Natural killer cell (primary cell): ENCODE measurements at regions not wholly inside any gene's neighbourhood (a gene's known extent, or its start where the extent isn't known, plus 50 kb on each side); places are given as distances from the start of the nearest gene placed in this dataset.

Source experiments
- ATAC-seq, 3 donors: fragments of 150-1000 bp in 2 of 3; fragments of 200-7000 bp in 1 of 3; cut with Tn5 transposase; 1 replicate in 1 of 3; 2 replicates in 2 of 3; pipeline ENCODE4 v1.10.0; 2021; ENCODE audit warnings: mild to moderate bottlenecking in 2 of 3, moderate library complexity in 2 of 3
- DNase-seq, 2 donors: peaks; one replicate each; pipeline versions ENCODE4 v3.0.0 to v3.0.0-alpha.2; 2013 to 2021; ENCODE audit warnings: mixed read lengths in 1 of 2
- H3K27ac ChIP-seq: one replicate; pipeline ENCODE4 v1.5.1; 2013; ENCODE audit warnings: mild to moderate bottlenecking, low read length
- H3K27me3 ChIP-seq: one replicate; pipeline ENCODE4 v1.6.1; 2013; ENCODE audit warnings: low read length; ENCODE audit not compliant: control insufficient read depth, insufficient read depth
- H3K36me3 ChIP-seq: one replicate; pipeline ENCODE4 v1.6.1; 2013; ENCODE audit warnings: low read length; ENCODE audit not compliant: control insufficient read depth, insufficient read depth
- H3K4me1 ChIP-seq: one replicate; pipeline ENCODE4 v1.6.1; 2013; ENCODE audit warnings: low read length; ENCODE audit not compliant: control insufficient read depth, insufficient read depth
- H3K4me3 ChIP-seq: one replicate; pipeline ENCODE4 v1.5.1; 2013; ENCODE audit warnings: low read length
- H3K9me3 ChIP-seq: one replicate; pipeline ENCODE4 v1.6.1; 2013; ENCODE audit warnings: low read length; ENCODE audit not compliant: control insufficient read depth, insufficient read depth
- H3K27ac Mint-ChIP-seq, 2 donors: one replicate each; pipeline ENCODE4 v1.8.0; 2022; ENCODE audit warnings: mild to moderate bottlenecking in 2 of 2, mixed read lengths in 2 of 2, moderate library complexity in 1 of 2
- H3K27me3 Mint-ChIP-seq, 2 donors: one replicate each; pipeline ENCODE4 v1.8.0; 2022; ENCODE audit warnings: low read depth in 2 of 2, mixed read lengths in 2 of 2
- H3K36me3 Mint-ChIP-seq: one replicate; pipeline ENCODE4 v1.8.0; 2022; ENCODE audit warnings: mixed read lengths
- H3K4me1 Mint-ChIP-seq, 2 donors: one replicate each; pipeline ENCODE4 v1.8.0; 2022; ENCODE audit warnings: mixed read lengths in 2 of 2
- H3K4me3 Mint-ChIP-seq: one replicate; pipeline ENCODE4 v1.8.0; 2022; ENCODE audit warnings: mild to moderate bottlenecking, moderate library complexity, mixed read lengths
- H3K9me3 Mint-ChIP-seq, 2 donors: one replicate each; pipeline ENCODE4 v1.8.0; 2022; ENCODE audit warnings: mixed read lengths in 2 of 2
- CTCF ChIP-seq: fragments of 200-600 bp; IDR thresholded peaks from one replicate; pipeline ENCODE4 v1.8.0; 2022; ENCODE audit warnings: antibody characterized with exemption
- WGBS: methylation state at CpG from one replicate; pipeline ENCODE4 v1.1.7; 2013; ENCODE audit warnings: missing lambda C conversion rate; ENCODE audit not compliant: insufficient coverage; 5-methylcytosine and 5-hydroxymethylcytosine counted together
- intact Hi-C: fragments of 100-400 bp; cut with micrococcal nuclease; formaldehyde crosslinking; loops from one replicate; pipeline ENCODE4 v1.14.2; 2022

- intact Hi-C loops = no loop called here
- Mint-ChIP-seq H3K4me1 (peaks cover 0 to 5% of the 10 kb centered on the region in 2 donors), H3K4me3 (no peak overlapping the region), H3K9me3 (no peaks in the 10 kb centered on the region), H3K27ac (no peak overlapping the region), H3K36me3 (no peaks in the 10 kb centered on the region), H3K27me3 (peaks cover 14 to 52% of the 10 kb centered on the region in 2 donors)
- DNase-seq (no peak), ATAC-seq (no peak)
- no peak for TF ChIP-seq CTCF
- Histone ChIP-seq H3K4me1 (no peaks in the 10 kb centered on the region), H3K27ac (no peak overlapping the region), H3K27me3 (no peaks in the 10 kb centered on the region), H3K36me3 (no peaks in the 10 kb centered on the region), H3K9me3 (no peaks in the 10 kb centered on the region), H3K4me3 (no peak overlapping the region)
- WGBS = 96% methylated on average over 3 of the region's 3 CpGs
These were observed 314.1 kb downstream of the MYCN start for GRCh38 chr2:16254356-16254965.

DNA sequence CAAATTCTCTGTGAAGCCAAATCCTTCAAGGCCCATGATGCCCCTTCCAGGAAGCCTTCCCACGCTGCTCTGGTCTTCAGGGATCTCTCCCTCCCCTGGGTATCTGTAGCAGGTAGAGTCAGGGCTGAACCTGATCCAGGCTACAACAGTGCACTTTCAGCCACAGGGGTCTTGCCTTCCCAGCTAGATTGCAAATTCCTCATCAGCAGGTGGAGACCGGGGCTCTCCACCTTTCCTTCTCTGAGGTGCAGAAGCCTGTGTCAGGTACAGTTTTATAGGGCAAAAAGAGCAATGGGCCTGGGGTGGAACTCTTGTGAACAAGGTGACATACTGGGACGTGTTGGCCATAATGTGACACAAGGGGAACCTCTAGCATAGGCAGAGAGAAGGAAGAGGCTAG is 312.9 kb downstream of the MYCN start:
- Histone ChIP-seq H3K27me3 (no peaks in the 10 kb centered on the region), H3K9me3 (no peaks in the 10 kb centered on the region), H3K4me3 (no peak overlapping the region), H3K36me3 (no peaks in the 10 kb centered on the region), H3K4me1 (no peaks in the 10 kb centered on the region), H3K27ac (no peak overlapping the region)
- no peaks in the 10 kb centered on the region for H3K36me3 Mint-ChIP-seq
- 82% methylated on average over 3 of the region's 3 CpGs for WGBS
- intact Hi-C loops = no loop called here
- H3K27me3 Mint-ChIP-seq = peaks cover 13 to 40% of the 10 kb centered on the region in 2 donors
- no peak overlapping the region for H3K27ac Mint-ChIP-seq
- peaks cover 0 to 5% of the 10 kb centered on the region in 2 donors for H3K4me1 Mint-ChIP-seq
- ATAC-seq (no peak), DNase-seq (no peak)
- TF ChIP-seq CTCF = no peak
- H3K4me3 Mint-ChIP-seq = no peak overlapping the region
- H3K9me3 Mint-ChIP-seq = no peaks in the 10 kb centered on the region

- H3K9me3 ChIP-seq = no peaks in the 10 kb centered on the region
- no peaks in the 10 kb centered on the region for H3K4me1 ChIP-seq
- TF ChIP-seq CTCF = no peak
- intact Hi-C loops = no loop called here
- DNase-seq (no peak), ATAC-seq (no peak)
- WGBS = 33% methylated on average over 1 of the region's 1 CpG
- no peaks in the 10 kb centered on the region for H3K9me3 Mint-ChIP-seq
- H3K36me3 ChIP-seq = no peaks in the 10 kb centered on the region
- no peak overlapping the region for H3K4me3 ChIP-seq
- H3K27me3 ChIP-seq = no peaks in the 10 kb centered on the region
- H3K27ac Mint-ChIP-seq = no peak overlapping the region
- peaks cover 9 to 36% of the 10 kb centered on the region in 2 donors for H3K27me3 Mint-ChIP-seq
- H3K27ac ChIP-seq = no peak overlapping the region
- no peak overlapping the region for H3K4me3 Mint-ChIP-seq
- H3K4me1 Mint-ChIP-seq = peaks cover 0 to 5% of the 10 kb centered on the region in 2 donors
- H3K36me3 Mint-ChIP-seq = no peaks in the 10 kb centered on the region
These were observed 312.5 kb downstream of the MYCN start for GRCh38 chr2:16252891-16253290.

DNA sequence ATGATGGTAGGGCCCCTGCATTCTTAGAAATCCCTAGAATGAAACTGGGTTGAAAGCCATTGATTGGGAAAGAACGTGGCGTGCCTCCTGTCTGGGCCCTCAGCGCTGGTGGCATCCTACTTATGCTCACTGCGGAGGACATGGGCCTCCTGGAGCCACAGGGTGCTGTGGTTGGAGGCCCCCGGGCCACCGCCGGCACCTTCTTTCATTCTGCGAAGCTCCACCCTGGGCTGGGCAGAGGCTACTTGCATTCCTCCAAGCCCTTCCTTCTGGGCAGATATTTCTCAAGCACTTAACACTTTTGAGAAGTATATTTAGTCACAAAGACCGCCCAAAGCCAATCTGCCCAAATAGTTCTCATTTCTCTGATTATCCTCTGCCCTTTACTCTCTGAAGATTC is 311.9 kb downstream of the MYCN start:
- Mint-ChIP-seq H3K4me1 (peaks cover 0 to 5% of the 10 kb centered on the region in 2 donors), H3K4me3 (no peak overlapping the region), H3K36me3 (no peaks in the 10 kb centered on the region), H3K9me3 (no peaks in the 10 kb centered on the region), H3K27ac (no peak overlapping the region), H3K27me3 (peaks cover 8 to 30% of the 10 kb centered on the region in 2 donors)
- Histone ChIP-seq H3K36me3 (no peaks in the 10 kb centered on the region), H3K27ac (no peak overlapping the region), H3K4me1 (no peaks in the 10 kb centered on the region), H3K27me3 (no peaks in the 10 kb centered on the region), H3K9me3 (no peaks in the 10 kb centered on the region), H3K4me3 (no peak overlapping the region)
- no peak for TF ChIP-seq CTCF
- DNase-seq = no peak
- no peak for ATAC-seq
- intact Hi-C loops = no loop called here
- 95% methylated on average over 8 of the region's 9 CpGs for WGBS
